ENCODE measurements at regions not wholly inside any gene's neighbourhood (a gene's known extent, or its start where the extent isn't known, plus 50 kb on each side); places are given as distances from the start of the nearest gene placed in this dataset.

- no peak overlapping the region for H3K27ac ChIP-seq
- TF ChIP-seq CTCF (IDR thresholded peaks at IDR 0.05; ENCODE audit: low read depth, low read length, missing control alignments): no peak
- no peaks in the 10 kb centered on the region for H3K36me3 ChIP-seq (replicated peaks)
- in situ Hi-C loops (cut with HindIII; ENCODE audit: low pct_ligation_motif_present, low sequenced_read_pairs): no loop called here
- no peak for DNase-seq
- H3K27me3 ChIP-seq (replicated peaks): no peaks in the 10 kb centered on the region
- no peak overlapping the region for H3K4me3 ChIP-seq (ENCODE audit: low read depth, low read length)
Observed at GRCh38 chr3:153762411-153763235, 358.6 kb upstream of the ARHGEF26 start.

- no peak overlapping the region for H3K4me3 ChIP-seq (ENCODE audit: low read depth, low read length)
- no peak overlapping the region for H3K27ac ChIP-seq
- in situ Hi-C loops (cut with HindIII; ENCODE audit: low pct_ligation_motif_present, low sequenced_read_pairs): no loop called here
- DNase-seq: no peak
- TF ChIP-seq CTCF (IDR thresholded peaks at IDR 0.05; ENCODE audit: low read depth, low read length, missing control alignments): no peak
- H3K36me3 ChIP-seq (replicated peaks): no peaks in the 10 kb centered on the region
- H3K27me3 ChIP-seq (replicated peaks): no peaks in the 10 kb centered on the region
Observed at GRCh38 chr3:153767601-153768560, 353.3 kb upstream of the ARHGEF26 start.

- H3K36me3 ChIP-seq (replicated peaks): no peaks in the 10 kb centered on the region
- no peak overlapping the region for H3K4me3 ChIP-seq (ENCODE audit: low read depth, low read length)
- no peak overlapping the region for H3K27ac ChIP-seq
- peak; percentile 88 for TF ChIP-seq CTCF (IDR thresholded peaks at IDR 0.05; ENCODE audit: low read depth, low read length, missing control alignments)
- H3K27me3 ChIP-seq (replicated peaks): no peaks in the 10 kb centered on the region
- peak; percentile 59 for DNase-seq
- in situ Hi-C loops (cut with HindIII; ENCODE audit: low pct_ligation_motif_present, low sequenced_read_pairs): no loop called here
Observed at GRCh38 chr3:153768561-153769469, 352.4 kb upstream of the ARHGEF26 start.

- Histone ChIP-seq H3K4me3 (ENCODE audit: low read depth, low read length) (no peak overlapping the region), H3K27me3 (replicated peaks) (no peaks in the 10 kb centered on the region), H3K27ac (no peak overlapping the region), H3K36me3 (replicated peaks) (no peaks in the 10 kb centered on the region)
- in situ Hi-C loops (cut with HindIII; ENCODE audit: low pct_ligation_motif_present, low sequenced_read_pairs): no loop called here
- no peak for TF ChIP-seq CTCF (IDR thresholded peaks at IDR 0.05; ENCODE audit: low read depth, low read length, missing control alignments)
- no peak for DNase-seq
Observed at GRCh38 chr3:153783106-153783505, 338.1 kb upstream of the ARHGEF26 start.

- Histone ChIP-seq H3K27ac (no peak overlapping the region), H3K4me3 (ENCODE audit: low read depth, low read length) (no peak overlapping the region), H3K27me3 (replicated peaks) (no peaks in the 10 kb centered on the region), H3K36me3 (replicated peaks) (no peaks in the 10 kb centered on the region)
- TF ChIP-seq CTCF (IDR thresholded peaks at IDR 0.05; ENCODE audit: low read depth, low read length, missing control alignments): no peak
- in situ Hi-C loops (cut with HindIII; ENCODE audit: low pct_ligation_motif_present, low sequenced_read_pairs): no loop called here
- DNase-seq: no peak
Observed at GRCh38 chr3:153783741-153784480, 337.3 kb upstream of the ARHGEF26 start.
